ENCODE measurements at regions not wholly inside any gene's neighbourhood (a gene's known extent, or its start where the extent isn't known, plus 50 kb on each side); places are given as distances from the start of the nearest gene placed in this dataset.

DNA sequence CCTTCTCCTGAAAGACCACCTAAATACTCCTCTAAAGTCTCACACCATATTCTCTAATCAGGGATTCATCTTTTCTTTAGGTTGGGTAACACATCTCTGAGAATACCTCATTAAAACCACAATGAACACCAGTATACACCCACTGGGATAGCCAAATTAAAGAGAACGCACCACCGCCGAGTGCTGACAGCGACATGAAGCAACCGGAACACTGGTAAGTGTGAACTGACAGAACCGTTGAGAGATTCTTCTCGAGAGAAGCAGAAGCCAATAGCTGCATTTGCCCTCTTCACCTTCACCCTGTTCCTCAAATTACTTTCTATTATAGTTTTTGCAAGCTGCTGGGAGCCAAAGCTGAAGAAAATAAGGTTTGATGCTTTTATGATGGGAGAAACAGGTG is 318.5 kb downstream of the FBXO15 start:
- WGBS (ENCODE audit: insufficient coverage) = 100% methylated on average over 2 of the region's 7 CpGs
- TF ChIP-seq, protein P1, sequence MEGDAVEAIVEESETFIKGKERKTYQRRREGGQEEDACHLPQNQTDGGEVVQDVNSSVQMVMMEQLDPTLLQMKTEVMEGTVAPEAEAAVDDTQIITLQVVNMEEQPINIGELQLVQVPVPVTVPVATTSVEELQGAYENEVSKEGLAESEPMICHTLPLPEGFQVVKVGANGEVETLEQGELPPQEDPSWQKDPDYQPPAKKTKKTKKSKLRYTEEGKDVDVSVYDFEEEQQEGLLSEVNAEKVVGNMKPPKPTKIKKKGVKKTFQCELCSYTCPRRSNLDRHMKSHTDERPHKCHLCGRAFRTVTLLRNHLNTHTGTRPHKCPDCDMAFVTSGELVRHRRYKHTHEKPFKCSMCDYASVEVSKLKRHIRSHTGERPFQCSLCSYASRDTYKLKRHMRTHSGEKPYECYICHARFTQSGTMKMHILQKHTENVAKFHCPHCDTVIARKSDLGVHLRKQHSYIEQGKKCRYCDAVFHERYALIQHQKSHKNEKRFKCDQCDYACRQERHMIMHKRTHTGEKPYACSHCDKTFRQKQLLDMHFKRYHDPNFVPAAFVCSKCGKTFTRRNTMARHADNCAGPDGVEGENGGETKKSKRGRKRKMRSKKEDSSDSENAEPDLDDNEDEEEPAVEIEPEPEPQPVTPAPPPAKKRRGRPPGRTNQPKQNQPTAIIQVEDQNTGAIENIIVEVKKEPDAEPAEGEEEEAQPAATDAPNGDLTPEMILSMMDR (IDR thresholded peaks at IDR 0.05) = no peak
- Histone ChIP-seq H4K20me1 (ENCODE audit: insufficient read depth, low read length) (no peaks in the 10 kb centered on the region), H3K27ac (ENCODE audit: low read depth in 1 of 2, low read length in 2 of 2) (no peak overlapping the region), H3K4me3 (replicated peaks in 1 of 3; ENCODE audit: low read depth in 2 of 3, low read length in 3 of 3) (no peak overlapping the region), H2AFZ (ENCODE audit: insufficient read depth, low read depth, low read length, poor library complexity, severe bottlenecking) (no peak overlapping the region), H3K36me3 (replicated peaks in 1 of 2; ENCODE audit: control insufficient read depth in 1 of 2, insufficient read depth in 2 of 2, low read length in 2 of 2) (no peaks in the 10 kb centered on the region), H3K9me3 (replicated peaks in 1 of 2; ENCODE audit: control insufficient read depth in 1 of 2, insufficient read depth in 1 of 2, low read length in 2 of 2) (peaks cover 0 to 2% of the 10 kb centered on the region in 2 donors), H3K27me3 (ENCODE audit: control insufficient read depth in 2 of 2, insufficient read depth in 2 of 2, low read length in 2 of 2) (no peaks in the 10 kb centered on the region), H3K79me2 (ENCODE audit: insufficient read depth, low read length) (no peaks in the 10 kb centered on the region), H3K4me2 (replicated peaks; ENCODE audit: extremely low read depth, low read length, poor library complexity, severe bottlenecking) (no peak overlapping the region), H3K9ac (ENCODE audit: insufficient read depth, low read length, poor library complexity, severe bottlenecking) (no peak overlapping the region), H3K4me1 (ENCODE audit: control insufficient read depth in 1 of 2, insufficient read depth in 2 of 2, low read length in 2 of 2) (no peaks in the 10 kb centered on the region)
- H3K4me3 Mint-ChIP-seq = no peak overlapping the region
- H3K4me1 Mint-ChIP-seq = no peaks in the 10 kb centered on the region
- peaks cover 0 to 3% (median 0%) of the 10 kb centered on the region in 3 donors for H3K27me3 Mint-ChIP-seq (ENCODE audit: low read depth in 3 of 3)
- intact Hi-C loops (cut with micrococcal nuclease) = no loop called here
- H3K9me3 Mint-ChIP-seq = peaks cover 0 to 10% (median 7%) of the 10 kb centered on the region in 7 donors
- no peak overlapping the region for H3K27ac Mint-ChIP-seq
- no peaks in the 10 kb centered on the region for H3K36me3 Mint-ChIP-seq
- DNase-seq = no peak

DNA sequence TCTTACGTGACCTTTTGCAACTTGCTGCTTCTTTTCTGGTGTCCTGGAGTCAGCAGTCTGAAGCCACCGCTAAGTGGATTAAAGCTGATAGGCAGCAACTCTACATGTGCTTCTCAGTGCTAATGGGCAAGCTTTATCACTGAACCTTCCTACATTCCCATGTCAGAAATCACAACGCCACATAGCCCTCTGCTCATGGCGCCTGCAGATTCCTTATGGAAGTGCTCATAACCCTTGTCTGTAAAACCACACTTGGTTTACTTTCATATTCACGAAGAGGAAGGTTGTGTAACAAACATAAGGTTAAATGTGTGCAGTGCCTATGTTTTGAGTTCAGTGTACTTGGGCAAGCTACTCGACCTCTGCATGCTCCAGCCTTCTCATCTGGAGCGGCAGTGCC is 319.8 kb downstream of the FBXO15 start:
- H3K4me1 ChIP-seq (ENCODE audit: control insufficient read depth in 1 of 2, insufficient read depth in 2 of 2, low read length in 2 of 2) = no peaks in the 10 kb centered on the region
- 80% methylated on average over 2 of the region's 7 CpGs for WGBS (ENCODE audit: insufficient coverage)
- intact Hi-C loops (cut with micrococcal nuclease) = no loop called here
- no peak overlapping the region for H3K4me2 ChIP-seq (replicated peaks; ENCODE audit: extremely low read depth, low read length, poor library complexity, severe bottlenecking)
- peaks cover 0 to 2% of the 10 kb centered on the region in 2 donors for H3K9me3 ChIP-seq (replicated peaks in 1 of 2; ENCODE audit: control insufficient read depth in 1 of 2, insufficient read depth in 1 of 2, low read length in 2 of 2)
- Mint-ChIP-seq H3K4me1 (no peaks in the 10 kb centered on the region), H3K27me3 (ENCODE audit: low read depth in 3 of 3) (peaks cover 0 to 3% (median 0%) of the 10 kb centered on the region in 3 donors), H3K36me3 (no peaks in the 10 kb centered on the region), H3K9me3 (peaks cover 0 to 10% (median 7%) of the 10 kb centered on the region in 7 donors), H3K4me3 (no peak overlapping the region), H3K27ac (no peak overlapping the region)
- no peaks in the 10 kb centered on the region for H3K36me3 ChIP-seq (replicated peaks in 1 of 2; ENCODE audit: control insufficient read depth in 1 of 2, insufficient read depth in 2 of 2, low read length in 2 of 2)
- no peak for DNase-seq
- no peak overlapping the region for H2AFZ ChIP-seq (ENCODE audit: insufficient read depth, low read depth, low read length, poor library complexity, severe bottlenecking)
- TF ChIP-seq, protein P1 (IDR thresholded peaks at IDR 0.05) = no peak
- no peak overlapping the region for H3K27ac ChIP-seq (ENCODE audit: low read depth in 1 of 2, low read length in 2 of 2)
- H4K20me1 ChIP-seq (ENCODE audit: insufficient read depth, low read length) = no peaks in the 10 kb centered on the region
- H3K79me2 ChIP-seq (ENCODE audit: insufficient read depth, low read length) = no peaks in the 10 kb centered on the region
- no peaks in the 10 kb centered on the region for H3K27me3 ChIP-seq (ENCODE audit: control insufficient read depth in 2 of 2, insufficient read depth in 2 of 2, low read length in 2 of 2)
- H3K4me3 ChIP-seq (replicated peaks in 1 of 3; ENCODE audit: low read depth in 2 of 3, low read length in 3 of 3) = no peak overlapping the region
- no peak overlapping the region for H3K9ac ChIP-seq (ENCODE audit: insufficient read depth, low read length, poor library complexity, severe bottlenecking)

Data from CD14-positive monocyte (primary cell).